ENCODE measurements at regions not wholly inside any gene's neighbourhood (a gene's known extent, or its start where the extent isn't known, plus 50 kb on each side); places are given as distances from the start of the nearest gene placed in this dataset.

DNA sequence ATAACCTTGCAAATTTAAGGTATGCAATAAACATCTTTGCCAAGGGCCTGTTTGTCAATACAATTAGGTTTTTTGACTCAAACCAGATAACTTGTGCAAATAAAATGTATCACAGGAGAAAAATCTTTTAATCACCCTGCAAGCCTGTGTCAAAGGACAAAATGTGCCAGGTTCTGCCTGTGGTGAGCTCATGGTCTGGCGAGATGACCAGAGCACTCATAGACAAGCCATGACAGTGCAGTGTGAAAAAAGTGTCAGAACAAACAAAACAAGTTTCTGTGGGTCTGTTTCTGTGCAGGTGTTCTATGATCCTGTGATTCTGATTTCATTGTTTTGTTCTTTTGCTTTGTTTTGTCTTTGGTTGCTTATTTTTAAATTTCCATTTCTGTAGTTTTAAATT is 847.2 kb downstream of the VRK1 start:
- TF ChIP-seq, protein P1, sequence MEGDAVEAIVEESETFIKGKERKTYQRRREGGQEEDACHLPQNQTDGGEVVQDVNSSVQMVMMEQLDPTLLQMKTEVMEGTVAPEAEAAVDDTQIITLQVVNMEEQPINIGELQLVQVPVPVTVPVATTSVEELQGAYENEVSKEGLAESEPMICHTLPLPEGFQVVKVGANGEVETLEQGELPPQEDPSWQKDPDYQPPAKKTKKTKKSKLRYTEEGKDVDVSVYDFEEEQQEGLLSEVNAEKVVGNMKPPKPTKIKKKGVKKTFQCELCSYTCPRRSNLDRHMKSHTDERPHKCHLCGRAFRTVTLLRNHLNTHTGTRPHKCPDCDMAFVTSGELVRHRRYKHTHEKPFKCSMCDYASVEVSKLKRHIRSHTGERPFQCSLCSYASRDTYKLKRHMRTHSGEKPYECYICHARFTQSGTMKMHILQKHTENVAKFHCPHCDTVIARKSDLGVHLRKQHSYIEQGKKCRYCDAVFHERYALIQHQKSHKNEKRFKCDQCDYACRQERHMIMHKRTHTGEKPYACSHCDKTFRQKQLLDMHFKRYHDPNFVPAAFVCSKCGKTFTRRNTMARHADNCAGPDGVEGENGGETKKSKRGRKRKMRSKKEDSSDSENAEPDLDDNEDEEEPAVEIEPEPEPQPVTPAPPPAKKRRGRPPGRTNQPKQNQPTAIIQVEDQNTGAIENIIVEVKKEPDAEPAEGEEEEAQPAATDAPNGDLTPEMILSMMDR (conservative IDR thresholded peaks at IDR 0.05) = no peak
- Mint-ChIP-seq H3K36me3 (ENCODE audit: low read depth) (no peaks in the 10 kb centered on the region), H3K4me1 (peaks cover 60% of the 10 kb centered on the region), H3K27ac (no peak overlapping the region), H3K4me3 (no peak overlapping the region), H3K9me3 (no peaks in the 10 kb centered on the region), H3K27me3 (ENCODE audit: insufficient read depth) (peaks cover 3% of the 10 kb centered on the region)
- H3K27me3 ChIP-seq (ENCODE audit: control insufficient read depth, insufficient read depth, low read length, poor library complexity, severe bottlenecking) = no peaks in the 10 kb centered on the region
- peaks cover 11% of the 10 kb centered on the region for H3K4me1 ChIP-seq (ENCODE audit: control insufficient read depth, insufficient read depth, low read length)
- H3K4me3 ChIP-seq (ENCODE audit: low read length) = no peak overlapping the region
- H3K9ac ChIP-seq (ENCODE audit: extremely low read depth, low read length, poor library complexity, severe bottlenecking) = no peak overlapping the region
- no peaks in the 10 kb centered on the region for H3K36me3 ChIP-seq (ENCODE audit: control insufficient read depth, insufficient read depth, low read length)
- H3K9me3 ChIP-seq (ENCODE audit: control insufficient read depth, low read length) = no peaks in the 10 kb centered on the region
- DNase-seq = no peak
- no peak overlapping the region for H3K27ac ChIP-seq (ENCODE audit: low read depth, low read length)
- 90% methylated on average over 1 of the region's 1 CpG; no CpG with 5 or more reads in 1 of the 2 experiments for WGBS, 2 experiments (ENCODE audit: insufficient coverage in 1 of 2, insufficient read length in 1 of 2)

DNA sequence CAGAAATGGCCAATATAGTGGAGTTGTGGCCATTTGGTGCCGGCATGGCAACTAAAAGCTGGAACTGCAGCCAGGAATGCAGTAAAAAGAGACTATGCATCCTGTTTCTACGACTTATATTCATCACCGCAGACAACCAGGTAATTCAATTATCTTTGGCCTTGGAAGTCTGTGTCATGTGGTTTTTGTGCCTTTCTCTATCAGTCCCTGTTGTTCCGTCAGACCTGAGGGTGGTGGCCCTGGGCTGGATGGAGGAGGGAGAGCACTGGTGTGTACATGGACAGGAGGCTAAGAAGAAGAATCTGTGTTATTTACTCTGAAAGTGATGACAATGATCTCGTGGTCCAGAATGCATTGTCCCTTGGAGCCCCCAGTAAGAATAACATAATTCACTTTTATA is 852.6 kb downstream of the VRK1 start:
- Histone ChIP-seq H3K27me3 (ENCODE audit: control insufficient read depth, insufficient read depth, low read length, poor library complexity, severe bottlenecking) (no peaks in the 10 kb centered on the region), H3K36me3 (ENCODE audit: control insufficient read depth, insufficient read depth, low read length) (no peaks in the 10 kb centered on the region), H3K9me3 (ENCODE audit: control insufficient read depth, low read length) (no peaks in the 10 kb centered on the region), H3K9ac (ENCODE audit: extremely low read depth, low read length, poor library complexity, severe bottlenecking) (no peak overlapping the region), H3K4me3 (ENCODE audit: low read length) (no peak overlapping the region), H3K4me1 (ENCODE audit: control insufficient read depth, insufficient read depth, low read length) (peaks cover 10% of the 10 kb centered on the region), H3K27ac (ENCODE audit: low read depth, low read length) (no peak overlapping the region)
- TF ChIP-seq, protein P1 (conservative IDR thresholded peaks at IDR 0.05) = no peak
- Mint-ChIP-seq H3K27ac (no peak overlapping the region), H3K4me3 (no peak overlapping the region), H3K27me3 (ENCODE audit: insufficient read depth) (no peaks in the 10 kb centered on the region), H3K9me3 (no peaks in the 10 kb centered on the region), H3K36me3 (ENCODE audit: low read depth) (no peaks in the 10 kb centered on the region), H3K4me1 (peaks cover 55% of the 10 kb centered on the region)
- 94 to 100% methylated on average over 2 to 4 of the region's 5 CpGs for WGBS, 2 experiments (ENCODE audit: insufficient coverage in 1 of 2, insufficient read length in 1 of 2)
- DNase-seq = no peak

DNA sequence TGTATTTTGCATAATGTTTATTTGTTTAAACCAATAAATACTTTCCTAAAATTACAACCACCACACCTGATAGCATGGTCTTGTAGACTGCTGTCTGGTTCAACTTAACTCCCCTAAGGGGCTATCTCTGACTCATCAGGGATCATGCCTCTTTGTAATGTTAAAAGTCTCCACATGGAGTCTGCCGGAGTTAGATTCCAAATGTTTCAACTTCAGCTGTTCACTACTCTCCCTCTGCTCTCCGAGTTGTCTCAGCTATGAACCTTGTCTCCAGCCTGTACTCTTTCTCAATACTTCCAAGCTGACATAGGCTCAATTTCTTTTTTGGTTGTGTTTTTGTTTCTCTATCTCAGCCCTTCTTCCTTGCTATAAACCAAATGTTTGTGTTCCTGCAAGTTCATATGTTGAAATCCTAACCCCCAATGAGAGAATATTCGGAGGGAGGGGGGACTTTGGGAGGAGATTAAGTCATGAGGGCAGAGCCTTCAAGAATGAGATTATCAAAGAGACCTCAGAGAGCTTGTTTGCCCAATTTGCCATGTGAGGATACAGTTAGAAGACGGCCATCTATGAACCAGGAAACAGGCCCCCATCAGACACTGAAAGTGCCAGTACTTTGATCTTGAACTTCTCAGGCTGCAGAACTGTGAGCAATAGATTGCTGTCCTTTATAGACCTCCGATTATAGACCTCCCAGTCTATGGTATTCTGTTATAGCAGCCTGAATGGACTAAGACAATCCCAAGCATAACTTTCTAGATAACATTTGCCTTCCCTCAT is 858.2 kb downstream of the VRK1 start:
- no peak overlapping the region for H3K4me3 ChIP-seq (ENCODE audit: low read length)
- DNase-seq = no peak
- H3K4me3 Mint-ChIP-seq = no peak overlapping the region

More for the DNA sequence above, 858.2 kb downstream of the VRK1 start:
- no peak overlapping the region for H3K27ac Mint-ChIP-seq
- no peak overlapping the region for H3K27ac ChIP-seq (ENCODE audit: low read depth, low read length)
- no peaks in the 10 kb centered on the region for H3K9me3 ChIP-seq (ENCODE audit: control insufficient read depth, low read length)
- H3K9ac ChIP-seq (ENCODE audit: extremely low read depth, low read length, poor library complexity, severe bottlenecking) = no peak overlapping the region
- no peaks in the 10 kb centered on the region for H3K36me3 Mint-ChIP-seq (ENCODE audit: low read depth)
- TF ChIP-seq, protein P1 (conservative IDR thresholded peaks at IDR 0.05) = peak; percentile 40
- no peaks in the 10 kb centered on the region for H3K9me3 Mint-ChIP-seq
- H3K36me3 ChIP-seq (ENCODE audit: control insufficient read depth, insufficient read depth, low read length) = no peaks in the 10 kb centered on the region
- no peaks in the 10 kb centered on the region for H3K27me3 ChIP-seq (ENCODE audit: control insufficient read depth, insufficient read depth, low read length, poor library complexity, severe bottlenecking)
- H3K4me1 ChIP-seq (ENCODE audit: control insufficient read depth, insufficient read depth, low read length) = peaks cover 4% of the 10 kb centered on the region
- H3K27me3 Mint-ChIP-seq (ENCODE audit: insufficient read depth) = no peaks in the 10 kb centered on the region
- H3K4me1 Mint-ChIP-seq = peaks cover 56% of the 10 kb centered on the region
- 54% methylated on average over 5 of the region's 5 CpGs for WGBS, 2 experiments (ENCODE audit: insufficient coverage in 1 of 2, insufficient read length in 1 of 2)

Data from endodermal cell (in vitro differentiated cells).